PC-3 (cell line): ENCODE measurements at regions not wholly inside any gene's neighbourhood (a gene's known extent, or its start where the extent isn't known, plus 50 kb on each side); places are given as distances from the start of the nearest gene placed in this dataset.

ENCODE experiments used
- ATAC-seq: fragments of 200-7000 bp; cut with Tn5 transposase; 2 replicates; pipeline ENCODE4 v1.9.1; 2020; ENCODE audit warnings: mild to moderate bottlenecking, moderate library complexity
- BruUV-seq: library from RNA; stranded (reverse); fragments of 400-500 nt; replicated peaks from 2 replicates; lab custom pipeline; 2021; lab: Mats Ljungman, UMichigan
- CTCF ChIA-PET: fragments of 300-600 bp; sonication (Branson Sonifier 250); formaldehyde crosslinking; loops from one replicate; lab custom pipeline; 2022; ENCODE audit warnings: antibody characterized with exemption; lab: Charles Lee
- POLR2A ChIA-PET: fragments of 300-600 bp; sonication (Branson Sonifier 250); formaldehyde crosslinking; loops from one replicate; lab custom pipeline; 2022; ENCODE audit warnings: antibody characterized with exemption; ENCODE audit not compliant: unreplicated experiment; lab: Charles Lee
- DNase-seq: peaks from one replicate; pipeline ENCODE4 v3.0.0-alpha.2; 2015
- H2AFZ ChIP-seq: fragments of 300-600 bp; sonication (generic); 2 replicates; pipeline ENCODE4 v1.6.0; 2016; ENCODE audit warnings: antibody characterized with exemption, low read length
- H3F3A ChIP-seq: fragments of 300-600 bp; sonication (generic); one replicate; pipeline ENCODE4 v1.6.0; 2017; ENCODE audit warnings: antibody characterized with exemption, low read length, control low read depth, mild to moderate bottlenecking; ENCODE audit not compliant: unreplicated experiment
- H3K27ac ChIP-seq: fragments of 300-600 bp; sonication (generic); 2 replicates; pipeline ENCODE4 v1.5.1; 2016; ENCODE audit warnings: mild to moderate bottlenecking, low read length
- H3K27me3 ChIP-seq: fragments of 300-600 bp; sonication (generic); 2 replicates; pipeline ENCODE4 v1.6.1; 2016; ENCODE audit warnings: low read length, mixed read lengths
- H3K36me3 ChIP-seq: fragments of 300-600 bp; sonication (generic); 2 replicates; pipeline ENCODE4 v1.6.1; 2016; ENCODE audit warnings: low read depth, mixed run types, low read length, mixed read lengths
- H3K4me1 ChIP-seq: fragments of 300-600 bp; sonication (generic); 2 replicates; pipeline ENCODE4 v1.5.1; 2016; ENCODE audit warnings: low read length; ENCODE audit not compliant: insufficient read depth
- H3K4me2 ChIP-seq: fragments of 300-600 bp; sonication (generic); 2 replicates; pipeline ENCODE4 v1.6.0; 2016; ENCODE audit warnings: low read length
- H3K4me3 ChIP-seq: fragments of 300-600 bp; sonication (generic); 2 replicates; pipeline ENCODE4 v1.5.1; 2016; ENCODE audit warnings: mild to moderate bottlenecking, low read length, mixed read lengths
- H3K79me2 ChIP-seq: fragments of 300-600 bp; sonication (generic); 2 replicates; pipeline ENCODE4 v1.6.1; 2017; ENCODE audit warnings: low read length, mixed read lengths
- H3K9ac ChIP-seq: fragments of 300-600 bp; sonication (generic); 2 replicates; pipeline ENCODE4 v1.6.0; 2016; ENCODE audit warnings: mild to moderate bottlenecking, low read length
- H3K9me2 ChIP-seq: fragments of 300-600 bp; sonication (generic); replicated peaks from 2 replicates; pipeline ENCODE4 v1.6.1; 2016; ENCODE audit warnings: mixed run types, low read length, mixed read lengths
- H3K9me3 ChIP-seq: fragments of 300-600 bp; sonication (generic); 2 replicates; pipeline ENCODE4 v1.6.1; 2016; ENCODE audit warnings: low read length, mixed read lengths
- H4K20me1 ChIP-seq: fragments of 300-600 bp; sonication (generic); 2 replicates; pipeline ENCODE4 v1.6.1; 2016; ENCODE audit warnings: low read length, mixed read lengths
- EZH2 ChIP-seq: fragments of 300-600 bp; sonication (generic); IDR thresholded peaks from one replicate; pipeline ENCODE4 v1.6.1; 2017; ENCODE audit warnings: antibody characterized with exemption, mild to moderate bottlenecking, low read length; ENCODE audit not compliant: unreplicated experiment
- EZH2phosphoT487 ChIP-seq: fragments of 300-600 bp; sonication (generic); IDR thresholded peaks from 2 replicates; pipeline ENCODE4 v1.6.1; 2018; ENCODE audit warnings: mild to moderate bottlenecking, antibody characterized with exemption, low read length, borderline replicate concordance
- intact Hi-C: fragments of 100-400 bp; cut with micrococcal nuclease; formaldehyde crosslinking; loops from 2 replicates; pipeline ENCODE4 v1.9.0; 2023
- TF ChIP-seq, protein P1 (sequence below): fragments of 300-600 bp; sonication (generic); conservative IDR thresholded peaks from 2 replicates; pipeline ENCODE4 v1.5.1; 2017; ENCODE audit warnings: antibody characterized with exemption, low read depth, mild to moderate bottlenecking, low read length

DNA sequence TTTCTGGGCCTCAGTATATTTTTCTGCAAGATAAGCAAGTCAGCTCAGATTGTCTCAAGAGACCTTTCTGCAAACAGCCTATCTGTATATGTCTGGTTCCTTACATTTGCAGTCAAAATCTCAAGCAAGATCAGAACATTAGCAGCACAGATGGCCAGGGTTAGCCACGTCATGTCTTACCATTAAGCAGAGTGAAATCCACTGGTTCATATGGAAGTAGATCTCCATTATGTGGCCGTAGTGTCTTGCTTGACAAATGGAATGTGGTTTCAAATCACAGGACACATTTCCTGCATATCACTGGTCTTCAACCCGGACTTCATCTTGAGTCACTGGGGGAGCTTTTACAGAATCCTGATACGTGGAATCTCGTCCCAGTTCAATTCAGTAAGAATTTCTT is 500.2 kb downstream of the FBXO15 start:
- POLR2A ChIA-PET = no interaction called here
- H3K4me2 ChIP-seq = peak overlapping the region; percentile 55; the same call in 1 of the 2 replicates
- intact Hi-C loops = loop anchor here (5.0 kb wide), 1 partner anchor 265 kb away; no protein-coding TSS in a partner anchor

DNA sequence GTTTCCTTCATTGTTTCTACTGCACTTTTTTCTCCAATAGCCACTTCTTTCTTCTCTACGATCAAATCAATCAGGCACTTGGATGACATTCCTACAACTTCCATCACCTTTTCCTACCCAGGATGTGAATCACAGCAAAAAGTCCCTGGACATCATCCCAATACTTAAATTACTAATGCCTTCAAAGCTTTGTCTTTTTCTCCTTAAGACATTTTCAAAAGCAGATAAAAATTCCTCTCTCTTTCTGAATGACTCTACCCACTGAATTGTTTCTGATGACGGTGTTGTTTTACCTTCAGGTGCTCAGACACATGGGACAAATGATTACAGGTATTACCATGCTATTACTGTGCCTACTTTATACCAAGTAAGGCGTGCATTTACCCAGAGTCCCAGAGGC is 500.9 kb downstream of the FBXO15 start:
- Histone ChIP-seq H3K27ac (peak overlapping the region; percentile 82), H3K4me1 (peaks cover 31% of the 10 kb centered on the region), H3K9me2 (no peaks in the 10 kb centered on the region), H4K20me1 (no peaks in the 10 kb centered on the region), H3K36me3 (no peaks in the 10 kb centered on the region), H3F3A (no peaks in the 10 kb centered on the region), H3K4me3 (no peak overlapping the region), H3K9ac (peak overlapping the region; percentile 44), H3K79me2 (no peaks in the 10 kb centered on the region), H3K4me2 (peak overlapping the region; percentile 55), H2AFZ (peak overlapping the region; percentile 41; the same call in 1 of the 2 replicates), H3K9me3 (no peaks in the 10 kb centered on the region), H3K27me3 (no peaks in the 10 kb centered on the region)
- TF ChIP-seq EZH2 = no peak
- TF ChIP-seq EZH2phosphoT487 = no peak
- TF ChIP-seq, protein P1, sequence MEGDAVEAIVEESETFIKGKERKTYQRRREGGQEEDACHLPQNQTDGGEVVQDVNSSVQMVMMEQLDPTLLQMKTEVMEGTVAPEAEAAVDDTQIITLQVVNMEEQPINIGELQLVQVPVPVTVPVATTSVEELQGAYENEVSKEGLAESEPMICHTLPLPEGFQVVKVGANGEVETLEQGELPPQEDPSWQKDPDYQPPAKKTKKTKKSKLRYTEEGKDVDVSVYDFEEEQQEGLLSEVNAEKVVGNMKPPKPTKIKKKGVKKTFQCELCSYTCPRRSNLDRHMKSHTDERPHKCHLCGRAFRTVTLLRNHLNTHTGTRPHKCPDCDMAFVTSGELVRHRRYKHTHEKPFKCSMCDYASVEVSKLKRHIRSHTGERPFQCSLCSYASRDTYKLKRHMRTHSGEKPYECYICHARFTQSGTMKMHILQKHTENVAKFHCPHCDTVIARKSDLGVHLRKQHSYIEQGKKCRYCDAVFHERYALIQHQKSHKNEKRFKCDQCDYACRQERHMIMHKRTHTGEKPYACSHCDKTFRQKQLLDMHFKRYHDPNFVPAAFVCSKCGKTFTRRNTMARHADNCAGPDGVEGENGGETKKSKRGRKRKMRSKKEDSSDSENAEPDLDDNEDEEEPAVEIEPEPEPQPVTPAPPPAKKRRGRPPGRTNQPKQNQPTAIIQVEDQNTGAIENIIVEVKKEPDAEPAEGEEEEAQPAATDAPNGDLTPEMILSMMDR = no peak
- DNase-seq (peak; percentile 85), ATAC-seq (peak; percentile 79)
- CTCF ChIA-PET = interaction anchor here (0.6 to 0.7 kb wide), 2 partner anchors 343 to 511 kb away, joined by 3 read pairs; no protein-coding TSS in a partner anchor
- BruUV-seq = no TSS peak
- intact Hi-C loops = loop anchor here (5.0 kb wide), 1 partner anchor 264 kb away; no protein-coding TSS in a partner anchor
- POLR2A ChIA-PET = no interaction called here

More for the DNA sequence above, 500.2 kb downstream of the FBXO15 start:
- Histone ChIP-seq H3K27ac (peak overlapping the region; percentile 82), H3K4me3 (no peak overlapping the region), H3K9me2 (no peaks in the 10 kb centered on the region), H3K9me3 (no peaks in the 10 kb centered on the region), H3K79me2 (no peaks in the 10 kb centered on the region), H3K4me1 (peaks cover 31% of the 10 kb centered on the region), H4K20me1 (no peaks in the 10 kb centered on the region), H3K36me3 (no peaks in the 10 kb centered on the region), H3K27me3 (no peaks in the 10 kb centered on the region), H3K9ac (peak overlapping the region; percentile 44), H3F3A (no peaks in the 10 kb centered on the region), H2AFZ (no peak overlapping the region)
- no peak for DNase-seq
- CTCF ChIA-PET = no interaction called here
- TF ChIP-seq, protein P1 = no peak
- TF ChIP-seq EZH2 (no peak), EZH2phosphoT487 (no peak)
- ATAC-seq = no peak
- no TSS peak for BruUV-seq

DNA sequence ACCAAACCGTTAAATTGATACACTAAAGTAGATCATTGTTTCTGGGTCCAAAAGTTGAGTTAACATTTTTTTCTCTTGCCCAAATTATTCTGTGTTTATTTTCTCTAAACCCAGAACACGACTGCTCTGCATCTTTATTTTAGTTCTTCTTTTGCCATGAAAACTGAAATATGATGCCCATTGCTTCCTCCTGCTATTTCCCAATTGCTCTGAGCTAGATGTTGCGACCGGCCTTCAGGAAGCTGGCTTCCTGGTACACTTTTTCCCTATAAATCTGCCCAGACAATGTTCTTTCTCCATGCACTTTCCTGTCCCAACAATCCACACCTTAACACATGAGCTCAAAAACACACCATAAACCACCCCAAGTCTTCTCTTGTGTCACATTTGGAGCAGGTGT is 501.4 kb downstream of the FBXO15 start:
- Histone ChIP-seq H3F3A (no peaks in the 10 kb centered on the region), H3K27me3 (no peaks in the 10 kb centered on the region), H3K9me2 (no peaks in the 10 kb centered on the region), H3K9ac (peak overlapping the region; percentile 29; the same call in 1 of the 2 replicates), H3K4me1 (peaks cover 31% of the 10 kb centered on the region), H3K79me2 (no peaks in the 10 kb centered on the region), H3K27ac (peak overlapping the region; percentile 82), H4K20me1 (no peaks in the 10 kb centered on the region), H3K9me3 (no peaks in the 10 kb centered on the region), H3K4me2 (peak overlapping the region; percentile 55), H3K36me3 (no peaks in the 10 kb centered on the region), H2AFZ (peak overlapping the region; percentile 41; the same call in 1 of the 2 replicates), H3K4me3 (no peak overlapping the region)
- POLR2A ChIA-PET = no interaction called here
- DNase-seq = peak; percentile 40
- ATAC-seq = no peak
- CTCF ChIA-PET = interaction anchor here (0.6 to 0.7 kb wide), 2 partner anchors 344 to 510 kb away, joined by 3 read pairs; no protein-coding TSS in a partner anchor
- intact Hi-C loops = loop anchor here (5.0 kb wide), 1 partner anchor 264 kb away; no protein-coding TSS in a partner anchor
- TF ChIP-seq, protein P1 = no peak
- TF ChIP-seq EZH2 (no peak), EZH2phosphoT487 (no peak)
- no TSS peak for BruUV-seq
